ENCODE measurements at regions not wholly inside any gene's neighbourhood (a gene's known extent, or its start where the extent isn't known, plus 50 kb on each side); places are given as distances from the start of the nearest gene placed in this dataset.

- no peaks in the 10 kb centered on the region for H3K9me3 ChIP-seq
- WGBS, 5 donors = 89 to 100% (median 100%) methylated on average over 1 of the region's 1 CpG
Measured at GRCh38 chrX:44096666-44097065, 123.5 kb upstream of the NDP start.

GRCh38 chrX:44094821-44095530 lies 121.8 kb upstream of the NDP start:
- Histone ChIP-seq H3K4me1 (no peaks in the 10 kb centered on the region), H3K27me3 (replicated peaks in 1 of 7) (peaks cover 0 to 8% (median 0%) of the 10 kb centered on the region in 7 donors), H3K27ac (no peak overlapping the region), H3K9me3 (no peaks in the 10 kb centered on the region), H3K4me3 (no peak overlapping the region), H3K36me3 (no peaks in the 10 kb centered on the region)
- WGBS, 5 donors = 71 to 93% (median 90%) methylated on average over 4 to 8 of the region's 8 CpGs
- TF ChIP-seq POLR2A (IDR thresholded peaks at IDR 0.05) = no peak
- no peak for TF ChIP-seq CTCF (IDR thresholded peaks at IDR 0.05 in 8 of 11, conservative IDR thresholded peaks at IDR 0.05 in 3 of 11)
- DNase-seq = no peak
- intact Hi-C loops (cut with DNase I; ENCODE audit: low total_unique reads) = no loop called here

More at GRCh38 chrX:44096666-44097065, 123.5 kb upstream of the NDP start:
- no peak for TF ChIP-seq CTCF (IDR thresholded peaks at IDR 0.05 in 8 of 11, conservative IDR thresholded peaks at IDR 0.05 in 3 of 11)
- no peaks in the 10 kb centered on the region for H3K4me1 ChIP-seq
- intact Hi-C loops (cut with DNase I; ENCODE audit: low total_unique reads) = no loop called here
- H3K4me3 ChIP-seq = no peak overlapping the region
- DNase-seq = no peak
- no peak overlapping the region for H3K27ac ChIP-seq
- H3K27me3 ChIP-seq (replicated peaks in 1 of 7) = peaks cover 0 to 8% (median 0%) of the 10 kb centered on the region in 7 donors
- H3K36me3 ChIP-seq = no peaks in the 10 kb centered on the region

- DNase-seq = no peak
- no peak for TF ChIP-seq POLR2A (IDR thresholded peaks at IDR 0.05)
- no peak for TF ChIP-seq POLR2AphosphoS5 (IDR thresholded peaks at IDR 0.05)
- TF ChIP-seq CTCF (IDR thresholded peaks at IDR 0.05 in 8 of 11, conservative IDR thresholded peaks at IDR 0.05 in 3 of 11) = no peak
Measured at GRCh38 chrX:44093431-44093830, 120.2 kb upstream of the NDP start.

GRCh38 chrX:44092778-44093177 lies 119.6 kb upstream of the NDP start:
- no peak for TF ChIP-seq POLR2A (IDR thresholded peaks at IDR 0.05)
- TF ChIP-seq CTCF (IDR thresholded peaks at IDR 0.05 in 8 of 11, conservative IDR thresholded peaks at IDR 0.05 in 3 of 11) = no peak
- no peak for TF ChIP-seq POLR2AphosphoS5 (IDR thresholded peaks at IDR 0.05)
- H3K9me3 ChIP-seq = no peaks in the 10 kb centered on the region
- DNase-seq = no peak
- H3K36me3 ChIP-seq = no peaks in the 10 kb centered on the region
- no peak overlapping the region for H3K4me3 ChIP-seq
- intact Hi-C loops (cut with DNase I; ENCODE audit: low total_unique reads) = no loop called here
- no peak overlapping the region for H3K27ac ChIP-seq
- H3K27me3 ChIP-seq (replicated peaks in 1 of 7) = peaks cover 0 to 8% (median 0%) of the 10 kb centered on the region in 7 donors
- H3K4me1 ChIP-seq = no peaks in the 10 kb centered on the region
- WGBS, 5 donors = 46 to 69% (median 56%) methylated on average over 1 to 2 of the region's 2 CpGs

More at GRCh38 chrX:44093431-44093830, 120.2 kb upstream of the NDP start:
- Histone ChIP-seq H3K4me3 (no peak overlapping the region), H3K27ac (no peak overlapping the region), H3K4me1 (no peaks in the 10 kb centered on the region), H3K9me3 (no peaks in the 10 kb centered on the region), H3K36me3 (no peaks in the 10 kb centered on the region), H3K27me3 (replicated peaks in 1 of 7) (peaks cover 0 to 8% (median 0%) of the 10 kb centered on the region in 7 donors)
- WGBS, 5 donors = 76 to 94% (median 90%) methylated on average over 2 to 3 of the region's 3 CpGs
- intact Hi-C loops (cut with DNase I; ENCODE audit: low total_unique reads) = no loop called here
